NB4 (cell line): ENCODE measurements at regions not wholly inside any gene's neighbourhood (a gene's known extent, or its start where the extent isn't known, plus 50 kb on each side); places are given as distances from the start of the nearest gene placed in this dataset.

Source experiments
- DNase-seq: peaks from one replicate; pipeline ENCODE4 v3.0.0; 2010; ENCODE audit warnings: low read depth
- H3K4me3 ChIP-seq: one replicate; pipeline ENCODE4 v1.5.1; 2011; ENCODE audit warnings: mild to moderate bottlenecking, low read depth, low read length, moderate library complexity
- CTCF ChIP-seq: IDR thresholded peaks from one replicate; pipeline ENCODE4 v1.5.1; 2012; ENCODE audit warnings: low read depth, low read length
- MAX ChIP-seq: IDR thresholded peaks from 2 replicates; pipeline ENCODE4 v1.6.1; 2011; ENCODE audit warnings: low read depth, low read length
- MYC ChIP-seq: IDR thresholded peaks from 2 replicates; pipeline ENCODE4 v1.6.1; 2011; ENCODE audit warnings: low read depth, low read length
- POLR2A ChIP-seq: IDR thresholded peaks from 2 replicates; pipeline ENCODE4 v1.6.1; 2011; ENCODE audit warnings: mild to moderate bottlenecking; ENCODE audit not compliant: insufficient read length; ENCODE audit errors: extremely low read depth

- TF ChIP-seq POLR2A, result no peak
- no peak for TF ChIP-seq MAX
- no peak for TF ChIP-seq MYC
- no peak for TF ChIP-seq CTCF
- DNase-seq, result no peak
- H3K4me3 ChIP-seq, result no peak overlapping the region
These were observed 100.3 kb upstream of the TMTC1 start for GRCh38 chr12:29883941-29884554.

- TF ChIP-seq MYC, result no peak
- no peak for TF ChIP-seq MAX
- TF ChIP-seq POLR2A, result no peak
- TF ChIP-seq CTCF, result no peak
- H3K4me3 ChIP-seq, result no peak overlapping the region
- no peak for DNase-seq
These were observed 99.8 kb upstream of the TMTC1 start for GRCh38 chr12:29883525-29883924.

GRCh38 chr12:29882846-29883245 lies 99.1 kb upstream of the TMTC1 start:
- H3K4me3 ChIP-seq, result no peak overlapping the region
- TF ChIP-seq MYC, result no peak
- no peak for DNase-seq

- no peak for TF ChIP-seq MYC
- no peak for TF ChIP-seq MAX
- no peak for TF ChIP-seq POLR2A
- no peak for DNase-seq
- no peak overlapping the region for H3K4me3 ChIP-seq
These were observed 97.2 kb upstream of the TMTC1 start for GRCh38 chr12:29880987-29881386.

GRCh38 chr12:29879606-29880308 lies 96.0 kb upstream of the TMTC1 start:
- no peak for TF ChIP-seq CTCF
- no peak for TF ChIP-seq POLR2A
- TF ChIP-seq MAX, result no peak
- no peak for TF ChIP-seq MYC
- DNase-seq, result no peak
- H3K4me3 ChIP-seq, result no peak overlapping the region

- no peak for TF ChIP-seq MAX
- no peak for TF ChIP-seq POLR2A
- no peak for TF ChIP-seq MYC
- TF ChIP-seq CTCF, result no peak
- H3K4me3 ChIP-seq, result no peak overlapping the region
- DNase-seq, result no peak
These were observed 86.2 kb upstream of the TMTC1 start for GRCh38 chr12:29869946-29870345.
